ENCODE measurements at regions not wholly inside any gene's neighbourhood (a gene's known extent, or its start where the extent isn't known, plus 50 kb on each side); places are given as distances from the start of the nearest gene placed in this dataset.

- no peaks in the 10 kb centered on the region for H3K36me3 ChIP-seq (ENCODE audit: control insufficient read depth in 2 of 4, insufficient read depth in 4 of 4, low read length in 3 of 4)
- no peak overlapping the region for H2BK120ac ChIP-seq (replicated peaks; ENCODE audit: low read depth, low read length)
- ChIA-PET CTCF (ENCODE audit: partially characterized antibody) (no interaction called here), POLR2A (ENCODE audit: partially characterized antibody) (no interaction called here)
- no peak overlapping the region for H3K4me2 ChIP-seq (ENCODE audit: insufficient read depth in 1 of 2, low read depth in 2 of 2, low read length in 2 of 2)
- no peaks in the 10 kb centered on the region for H3K23me2 ChIP-seq (ENCODE audit: low read depth, low read length)
- no peaks in the 10 kb centered on the region for H3K9me3 ChIP-seq (ENCODE audit: insufficient read depth in 2 of 2, low read depth in 1 of 2, low read length in 1 of 2)
- no peak overlapping the region for H4K8ac ChIP-seq (ENCODE audit: extremely low read depth, insufficient read depth, low read length)
- H3K9ac ChIP-seq (replicated peaks in 1 of 4; ENCODE audit: extremely low read depth in 1 of 4, low read depth in 3 of 4, low read length in 3 of 4), result no peak overlapping the region
- H3K79me1 ChIP-seq (ENCODE audit: low read depth, low read length), result no peaks in the 10 kb centered on the region
- H4K20me1 ChIP-seq (replicated peaks in 1 of 2; ENCODE audit: control insufficient read depth in 1 of 2, insufficient read depth in 2 of 2, low read length in 2 of 2), result no peaks in the 10 kb centered on the region
- FAIRE-seq (no peak), DNase-seq (ENCODE audit: low read depth in 1 of 2, low spot score in 2 of 2) (no peak)
- no peak overlapping the region for H2BK5ac ChIP-seq (ENCODE audit: low read depth, low read length)
- no peak overlapping the region for H3K4me3 ChIP-seq (ENCODE audit: extremely low read depth in 1 of 4, insufficient read depth in 2 of 4, low read depth in 3 of 4, low read length in 4 of 4)
- no peaks in the 10 kb centered on the region for H3K79me2 ChIP-seq (ENCODE audit: control insufficient read depth in 1 of 2, insufficient read depth in 2 of 2, low read length in 2 of 2)
- no peaks in the 10 kb centered on the region for H3K4me1 ChIP-seq (replicated peaks in 1 of 4; ENCODE audit: control insufficient read depth in 3 of 4, insufficient read depth in 4 of 4, low read length in 3 of 4)
- H2BK20ac ChIP-seq (ENCODE audit: low read length), result no peak overlapping the region
- H3K23ac ChIP-seq (ENCODE audit: insufficient read length), result no peak overlapping the region
- no peak overlapping the region for H3K18ac ChIP-seq (ENCODE audit: extremely low read depth, low read length)
- no peak overlapping the region for H3K14ac ChIP-seq (ENCODE audit: insufficient read length)
- no peak for TF ChIP-seq E2F6 (IDR thresholded peaks at IDR 0.05)
- TF ChIP-seq EP300 (IDR thresholded peaks at IDR 0.05; ENCODE audit: borderline replicate concordance in 1 of 2, low read depth in 2 of 2, low read length in 2 of 2), result no peak
- no peak for TF ChIP-seq ATF2 (IDR thresholded peaks at IDR 0.05; ENCODE audit: low read length)
- no peak for TF ChIP-seq SIX5 (IDR thresholded peaks at IDR 0.05; ENCODE audit: low read depth, low read length)
- TF ChIP-seq CEBPB (IDR thresholded peaks at IDR 0.05; ENCODE audit: low read depth, low read length), result no peak
- TF ChIP-seq HDAC6 (IDR thresholded peaks at IDR 0.05; ENCODE audit: low read depth, low read length), result no peak
- TF ChIP-seq JUN (IDR thresholded peaks at IDR 0.05; ENCODE audit: low read depth, low read length), result no peak
- no peak for TF ChIP-seq GTF2F1 (IDR thresholded peaks at IDR 0.05; ENCODE audit: borderline replicate concordance, low read depth, low read length)
- no peak for TF ChIP-seq TEAD4 (IDR thresholded peaks at IDR 0.05; ENCODE audit: low read depth, low read length)
- no peak for TF ChIP-seq SAP30 (IDR thresholded peaks at IDR 0.05; ENCODE audit: insufficient read depth, insufficient replicate concordance, low read length)
- TF ChIP-seq SUZ12 (IDR thresholded peaks at IDR 0.05; ENCODE audit: low read length), result no peak
- TF ChIP-seq CBX5 (IDR thresholded peaks at IDR 0.05; ENCODE audit: low read depth, low read length), result no peak
- no peak for TF ChIP-seq SIRT6 (IDR thresholded peaks at IDR 0.05; ENCODE audit: low read length)
- H3K27me3 ChIP-seq (replicated peaks in 1 of 4; ENCODE audit: control insufficient read depth in 3 of 4, extremely low read depth in 1 of 4, insufficient read depth in 3 of 4, low read length in 3 of 4), result no peaks in the 10 kb centered on the region
- no peak overlapping the region for H4K5ac ChIP-seq (ENCODE audit: insufficient read length, low read depth, low read length)
- no peak overlapping the region for H2AFZ ChIP-seq (ENCODE audit: low read length)
- H2BK12ac ChIP-seq (ENCODE audit: low read depth, low read length), result no peak overlapping the region
- no peak overlapping the region for H3K4ac ChIP-seq (replicated peaks; ENCODE audit: insufficient read length, low read depth, low read length)
- no peak overlapping the region for H3K27ac ChIP-seq (ENCODE audit: low read depth, low read length)
- WGBS, 2 experiments (ENCODE audit: extremely low coverage in 1 of 2, insufficient coverage in 1 of 2, insufficient read length in 1 of 2, insufficient replicate concordance in 2 of 2, low coverage in 1 of 2, low lambda C conversion rate in 2 of 2, missing lambda C conversion rate in 1 of 2), result 93% methylated on average over 3 of the region's 3 CpGs; no CpG with 5 or more reads in 1 of the 2 experiments
- no peak overlapping the region for H3K56ac ChIP-seq (replicated peaks; ENCODE audit: insufficient read length, low read depth, low read length)
- H4K91ac ChIP-seq (replicated peaks; ENCODE audit: insufficient read length, low read length), result no peak overlapping the region
- no peak overlapping the region for H2AK5ac ChIP-seq (ENCODE audit: low read depth, low read length)
- no peak overlapping the region for H2BK15ac ChIP-seq (ENCODE audit: low read length)
Measured at GRCh38 chr6:25197111-25197510, 82.1 kb upstream of the CARMIL1 start.

Data from H1 (cell line).